Sigmoid colon (tissue), 6 donors: ENCODE measurements at regions not wholly inside any gene's neighbourhood (a gene's known extent, or its start where the extent isn't known, plus 50 kb on each side); places are given as distances from the start of the nearest gene placed in this dataset.

ENCODE experiments used
- DNase-seq: peaks from one replicate; pipeline ENCODE4 v3.0.0-alpha.2; 2019
- H3K27ac ChIP-seq, 4 donors: fragments of 200-600 bp; sonication (generic); one replicate each; pipeline ENCODE4 v1.5.1; 2016 to 2019; ENCODE audit warnings: mild to moderate bottlenecking in 1 of 4
- H3K27me3 ChIP-seq, 3 donors: fragments of 200-600 bp; sonication (generic); one replicate each; pipeline ENCODE4 v1.5.1; 2019; ENCODE audit warnings: mild to moderate bottlenecking in 1 of 3
- H3K36me3 ChIP-seq, 4 donors: fragments of 200-600 bp; sonication (generic); one replicate each; pipeline ENCODE4 v1.5.1; 2016 to 2019
- H3K4me1 ChIP-seq, 4 donors: fragments of 200-600 bp; sonication (generic); one replicate each; pipeline ENCODE4 v1.5.1; 2017 to 2019
- H3K4me3 ChIP-seq, 4 donors: fragments of 200-600 bp; sonication (generic); one replicate each; pipeline ENCODE4 v1.5.1; 2017 to 2019; ENCODE audit warnings: mild to moderate bottlenecking in 2 of 4, moderate library complexity in 1 of 4
- H3K9me3 ChIP-seq, 4 donors: fragments of 200-600 bp in 3 of 4; sonication (generic) in 3 of 4; one replicate each; pipeline versions ENCODE4 v1.5.1 to v1.6.1; 2013 to 2019
- EP300 ChIP-seq, 4 donors: sonication (generic); formaldehyde crosslinking; IDR thresholded peaks; one replicate each; pipeline ENCODE4 v1.6.1; 2017; ENCODE audit warnings: antibody characterized with exemption in 4 of 4
- POLR2A ChIP-seq, 2 donors: fragments of 450-650 bp; IDR thresholded peaks; one replicate each; pipeline ENCODE4 v1.6.1; 2016; ENCODE audit warnings: antibody characterized with exemption in 2 of 2, mild to moderate bottlenecking in 2 of 2, moderate library complexity in 2 of 2
- POLR2AphosphoS5 ChIP-seq, 4 donors: sonication (generic); formaldehyde crosslinking; IDR thresholded peaks; one replicate each; pipeline ENCODE4 v1.6.1; 2017; ENCODE audit warnings: antibody characterized with exemption in 4 of 4
- WGBS, 2 donors: extraction: QIAGEN DNeasy Blood & Tissue Kit; methylation state at CpG; one replicate each; pipeline ENCODE4 v1.1.7; 2013; 5-methylcytosine and 5-hydroxymethylcytosine counted together
- intact Hi-C: fragments of 100-400 bp; cut with DNase I; formaldehyde crosslinking; loops from one replicate; pipeline ENCODE4 v1.15.1; 2023
- TF ChIP-seq, protein P1 (sequence below), 4 experiments: fragments of 450-650 bp in 3 of 4; fragments of 200-600 bp in 1 of 4; IDR thresholded peaks; one replicate each; pipeline ENCODE4 v1.5.1; 2016 to 2019; ENCODE audit warnings: antibody characterized with exemption in 4 of 4, mild to moderate bottlenecking in 3 of 4, moderate library complexity in 2 of 4
- donor health status: healthy with polysubstance abuse.
- donor health status: healthy.

- intact Hi-C loops: no loop called here
- H3K9me3 ChIP-seq: no peaks in the 10 kb centered on the region
- 58 to 79% methylated on average over 2 of the region's 2 CpGs for WGBS, 2 donors
- no peaks in the 10 kb centered on the region for H3K36me3 ChIP-seq
- H3K4me1 ChIP-seq: no peaks in the 10 kb centered on the region
- DNase-seq: no peak
- no peak overlapping the region for H3K27ac ChIP-seq
- H3K27me3 ChIP-seq: no peaks in the 10 kb centered on the region
- TF ChIP-seq POLR2A (IDR thresholded peaks at IDR 0.05) (no peak), POLR2AphosphoS5 (IDR thresholded peaks at IDR 0.05) (no peak), EP300 (IDR thresholded peaks at IDR 0.05) (no peak)
- TF ChIP-seq, protein P1, sequence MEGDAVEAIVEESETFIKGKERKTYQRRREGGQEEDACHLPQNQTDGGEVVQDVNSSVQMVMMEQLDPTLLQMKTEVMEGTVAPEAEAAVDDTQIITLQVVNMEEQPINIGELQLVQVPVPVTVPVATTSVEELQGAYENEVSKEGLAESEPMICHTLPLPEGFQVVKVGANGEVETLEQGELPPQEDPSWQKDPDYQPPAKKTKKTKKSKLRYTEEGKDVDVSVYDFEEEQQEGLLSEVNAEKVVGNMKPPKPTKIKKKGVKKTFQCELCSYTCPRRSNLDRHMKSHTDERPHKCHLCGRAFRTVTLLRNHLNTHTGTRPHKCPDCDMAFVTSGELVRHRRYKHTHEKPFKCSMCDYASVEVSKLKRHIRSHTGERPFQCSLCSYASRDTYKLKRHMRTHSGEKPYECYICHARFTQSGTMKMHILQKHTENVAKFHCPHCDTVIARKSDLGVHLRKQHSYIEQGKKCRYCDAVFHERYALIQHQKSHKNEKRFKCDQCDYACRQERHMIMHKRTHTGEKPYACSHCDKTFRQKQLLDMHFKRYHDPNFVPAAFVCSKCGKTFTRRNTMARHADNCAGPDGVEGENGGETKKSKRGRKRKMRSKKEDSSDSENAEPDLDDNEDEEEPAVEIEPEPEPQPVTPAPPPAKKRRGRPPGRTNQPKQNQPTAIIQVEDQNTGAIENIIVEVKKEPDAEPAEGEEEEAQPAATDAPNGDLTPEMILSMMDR (IDR thresholded peaks at IDR 0.05): no peak
- no peak overlapping the region for H3K4me3 ChIP-seq
Measured at GRCh38 chr5:155434681-155435080, 421.1 kb downstream of the KIF4B start.

DNA sequence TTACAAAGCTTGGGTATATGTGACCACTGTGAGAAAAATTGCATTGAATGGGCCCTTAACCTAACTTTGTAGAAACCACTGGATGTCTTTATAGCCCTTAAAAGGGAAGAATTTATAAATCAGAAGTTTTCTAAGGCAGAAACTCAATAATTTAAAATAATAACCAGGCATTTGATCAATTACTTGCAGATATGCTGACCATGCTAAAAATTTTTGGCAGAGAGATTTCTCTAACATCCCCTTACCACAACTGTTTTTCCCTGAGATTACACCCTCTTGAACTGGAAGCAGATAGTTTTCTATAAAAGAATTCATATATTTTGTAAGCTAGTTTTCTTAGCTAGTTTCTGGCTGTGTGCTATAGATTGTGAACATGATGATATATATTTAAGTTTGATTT, 428.3 kb downstream of the KIF4B start:
- intact Hi-C loops: no loop called here
- TF ChIP-seq POLR2A (IDR thresholded peaks at IDR 0.05): no peak
- no peak for TF ChIP-seq POLR2AphosphoS5 (IDR thresholded peaks at IDR 0.05)
- TF ChIP-seq EP300 (IDR thresholded peaks at IDR 0.05): no peak
- TF ChIP-seq, protein P1 (IDR thresholded peaks at IDR 0.05): no peak
- Histone ChIP-seq H3K36me3 (no peaks in the 10 kb centered on the region), H3K27ac (no peak overlapping the region), H3K4me1 (no peaks in the 10 kb centered on the region), H3K27me3 (no peaks in the 10 kb centered on the region), H3K4me3 (no peak overlapping the region), H3K9me3 (no peaks in the 10 kb centered on the region)
- no peak for DNase-seq

- Histone ChIP-seq H3K36me3 (no peaks in the 10 kb centered on the region), H3K27ac (no peak overlapping the region), H3K4me1 (no peaks in the 10 kb centered on the region), H3K4me3 (no peak overlapping the region), H3K27me3 (no peaks in the 10 kb centered on the region), H3K9me3 (no peaks in the 10 kb centered on the region)
- TF ChIP-seq, protein P1 (IDR thresholded peaks at IDR 0.05): no peak
- intact Hi-C loops: no loop called here
- WGBS, 2 donors: 58 to 70% methylated on average over 2 of the region's 2 CpGs
- no peak for DNase-seq
Measured at GRCh38 chr5:155451106-155451505, 437.6 kb downstream of the KIF4B start.

DNA sequence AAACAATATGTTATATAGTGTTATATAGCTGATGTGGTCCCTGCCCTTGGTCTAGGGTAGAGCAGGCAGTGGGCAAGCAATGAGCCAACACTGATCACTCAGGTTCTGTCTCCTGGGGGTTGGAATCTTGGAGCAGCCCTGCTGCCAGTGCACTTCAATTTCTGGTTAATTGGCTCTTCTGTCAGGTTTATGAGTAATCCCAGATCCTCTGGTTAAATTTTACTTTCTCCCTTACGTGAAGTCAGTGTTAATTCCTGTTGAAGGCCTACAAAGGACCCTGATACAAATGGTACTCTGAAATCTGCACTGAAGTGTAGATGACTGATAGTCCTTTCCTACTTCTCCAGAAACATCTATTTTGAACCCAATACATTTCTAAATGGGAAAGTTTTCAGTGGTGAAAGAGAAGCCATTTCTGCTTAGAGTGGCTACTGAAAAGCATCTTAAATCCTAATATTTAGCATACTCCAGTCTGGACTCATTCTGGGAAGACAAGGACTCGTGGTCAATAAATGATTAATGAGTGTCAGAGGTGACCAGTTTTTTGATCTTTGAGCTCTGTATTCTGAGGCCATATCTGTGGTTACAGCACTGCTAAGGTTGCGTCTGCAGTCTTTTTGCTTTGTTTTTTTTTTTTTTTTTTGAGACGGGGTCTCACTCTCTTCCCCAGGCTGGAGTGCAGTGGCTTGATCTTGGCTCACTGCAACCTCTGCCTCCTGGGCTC, 442.4 kb downstream of the KIF4B start:
- Histone ChIP-seq H3K27ac (no peak overlapping the region), H3K36me3 (no peaks in the 10 kb centered on the region), H3K27me3 (no peaks in the 10 kb centered on the region), H3K4me1 (no peaks in the 10 kb centered on the region), H3K4me3 (no peak overlapping the region), H3K9me3 (no peaks in the 10 kb centered on the region)
- intact Hi-C loops: no loop called here
- TF ChIP-seq EP300 (IDR thresholded peaks at IDR 0.05) (no peak), POLR2AphosphoS5 (IDR thresholded peaks at IDR 0.05) (no peak), POLR2A (IDR thresholded peaks at IDR 0.05) (no peak)
- TF ChIP-seq, protein P1 (IDR thresholded peaks at IDR 0.05): no peak
- no peak for DNase-seq
- WGBS, 2 donors: 50 to 64% methylated on average over 4 of the region's 4 CpGs

DNA sequence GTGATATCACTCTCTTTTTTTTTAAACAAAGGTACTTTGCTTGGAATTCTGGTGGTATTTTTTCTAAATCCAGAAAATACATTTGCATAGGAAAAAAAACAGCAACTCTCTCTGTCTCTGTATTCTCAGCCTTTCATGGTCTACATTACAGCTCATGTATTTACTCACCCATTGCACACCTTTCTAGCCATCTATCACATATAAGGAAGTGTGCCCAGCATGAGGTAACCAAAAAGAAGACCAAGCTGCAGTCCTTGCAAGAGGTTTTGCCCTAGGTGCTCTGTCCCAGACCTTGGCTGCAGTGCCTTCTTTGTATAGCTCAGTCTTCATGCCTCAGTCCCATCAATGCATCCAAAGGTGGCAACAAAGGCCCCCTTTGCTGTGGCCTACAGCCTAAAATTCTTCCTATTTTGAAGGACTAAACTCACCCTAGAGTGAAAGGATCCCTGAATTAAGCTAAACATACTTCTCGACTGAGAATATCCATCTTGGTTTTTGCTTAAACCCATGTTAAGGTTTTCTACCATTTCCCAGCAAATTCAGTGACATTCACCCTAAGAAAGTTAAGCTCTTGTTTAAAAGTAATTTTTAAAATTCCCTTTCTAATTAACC, 446.4 kb downstream of the KIF4B start:
- Histone ChIP-seq H3K9me3 (peaks cover 0 to 3% (median 0%) of the 10 kb centered on the region in 4 donors), H3K27ac (no peak overlapping the region), H3K4me1 (no peaks in the 10 kb centered on the region), H3K4me3 (no peak overlapping the region), H3K36me3 (no peaks in the 10 kb centered on the region), H3K27me3 (no peaks in the 10 kb centered on the region)
- TF ChIP-seq EP300 (IDR thresholded peaks at IDR 0.05) (no peak), POLR2AphosphoS5 (IDR thresholded peaks at IDR 0.05) (no peak), POLR2A (IDR thresholded peaks at IDR 0.05) (no peak)
- TF ChIP-seq, protein P1 (IDR thresholded peaks at IDR 0.05): no peak
- intact Hi-C loops: no loop called here
- DNase-seq: no peak
- 85 to 87% methylated on average over 1 of the region's 1 CpG for WGBS, 2 donors
